GM23338 (cell line): ENCODE measurements at regions not wholly inside any gene's neighbourhood (a gene's known extent, or its start where the extent isn't known, plus 50 kb on each side); places are given as distances from the start of the nearest gene placed in this dataset.

Experiments used
- ETS1 ChIP-seq: IDR thresholded peaks from 2 replicates; pipeline ENCODE4 v1.6.1; 2016; ENCODE audit warnings: antibody characterized with exemption
- EZH2phosphoT487 ChIP-seq: fragments of 200-600 bp; sonication (generic); IDR thresholded peaks from one replicate; pipeline ENCODE4 v1.8.1; 2018; ENCODE audit warnings: antibody characterized with exemption; ENCODE audit not compliant: unreplicated experiment
- NANOG ChIP-seq: IDR thresholded peaks from 2 replicates; pipeline ENCODE4 v1.6.1; 2016; ENCODE audit warnings: antibody characterized with exemption, borderline replicate concordance
- POLR2AphosphoS5 ChIP-seq: IDR thresholded peaks from 2 replicates; pipeline ENCODE4 v1.6.1; 2016; ENCODE audit warnings: antibody characterized with exemption, low read depth
- REST ChIP-seq: IDR thresholded peaks from one replicate; pipeline ENCODE4 v1.6.1; 2018; ENCODE audit warnings: antibody characterized with exemption; ENCODE audit not compliant: unreplicated experiment
- STAT1 ChIP-seq: IDR thresholded peaks from one replicate; pipeline ENCODE4 v1.6.1; 2016; ENCODE audit warnings: antibody characterized with exemption; ENCODE audit not compliant: unreplicated experiment
- ZNF331 ChIP-seq: fragments of 250-450 bp; sonication (Bioruptor Pico); IDR thresholded peaks from 2 replicates; pipeline ENCODE4 v1.5.0; 2020; ENCODE audit warnings: low read depth, mild to moderate bottlenecking, moderate library complexity
- ZNF462 ChIP-seq: fragments of 250-450 bp; sonication (Bioruptor Pico); IDR thresholded peaks from 2 replicates; pipeline ENCODE4 v1.5.0; 2020; ENCODE audit warnings: mild to moderate bottlenecking, moderate library complexity

- TF ChIP-seq ZNF462 (CRISPR knock-in tag) (no peak), ETS1 (no peak), NANOG (no peak), REST (no peak), EZH2phosphoT487 (no peak), POLR2AphosphoS5 (no peak), STAT1 (no peak), ZNF331 (CRISPR knock-in tag) (no peak)
These were observed 146.7 kb downstream of the HLX start (continued) for GRCh38 chr1:221025956-221026355.
